ENCODE measurements at regions not wholly inside any gene's neighbourhood (a gene's known extent, or its start where the extent isn't known, plus 50 kb on each side); places are given as distances from the start of the nearest gene placed in this dataset.
A peak's percentile ranks its signal among the peaks of the same experiment; 100 is the strongest.
"Not testable (repeated sequence)": the region's sequence is repeated elsewhere in the genome, so short reads cannot be mapped to it uniquely, and the experiment has no call there.

DNA sequence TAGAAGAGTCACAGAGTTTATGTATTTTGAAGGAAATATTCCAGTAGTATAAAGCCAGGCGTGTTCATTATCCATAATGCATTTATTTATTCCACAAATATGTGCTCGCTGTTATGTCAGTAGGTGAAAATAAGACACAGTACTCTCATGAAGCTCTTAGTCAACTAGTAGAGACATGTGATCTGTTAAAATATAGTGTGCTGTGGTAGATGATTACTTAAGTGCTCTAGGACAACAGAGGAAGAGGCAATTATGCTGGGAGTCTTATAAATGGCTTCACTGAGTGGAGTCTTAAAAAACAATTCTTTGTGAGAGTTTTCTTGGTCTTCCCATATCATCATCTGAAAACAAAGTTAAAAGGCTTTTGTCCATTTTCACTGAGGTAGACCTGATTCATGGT is 457.3 kb downstream of the XIRP2 start:
- H3K4me1 ChIP-seq: no peaks in the 10 kb centered on the region
- DNase-seq: no peak
- no peak overlapping the region for H3K4me3 ChIP-seq
- no peak overlapping the region for H3K27ac ChIP-seq
- H3K36me3 ChIP-seq: no peaks in the 10 kb centered on the region
- H3K27me3 ChIP-seq: no peaks in the 10 kb centered on the region
- no peaks in the 10 kb centered on the region for H3K9me3 ChIP-seq (replicated peaks)

DNA sequence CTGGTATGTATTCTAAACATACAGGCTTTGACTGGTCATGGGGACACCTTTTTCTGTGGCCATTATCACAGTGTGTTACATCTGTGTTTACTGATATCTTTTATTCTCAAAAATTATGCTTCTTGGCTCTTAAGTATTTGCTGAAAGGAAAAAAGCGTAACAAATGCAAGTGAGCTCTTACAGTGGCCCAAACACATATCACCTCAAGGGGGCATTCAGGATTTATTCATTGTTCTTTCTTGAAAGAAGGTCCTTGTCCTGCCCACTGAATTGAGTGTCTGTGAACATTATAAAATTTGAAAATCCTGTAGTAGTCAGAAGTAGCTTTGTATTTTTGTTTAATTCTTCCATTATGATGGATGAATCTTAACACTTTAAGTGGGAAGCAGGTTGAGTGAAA is 454.5 kb downstream of the XIRP2 start:
- Histone ChIP-seq H3K4me3 (no peak overlapping the region), H3K9me3 (replicated peaks) (no peaks in the 10 kb centered on the region), H3K36me3 (no peaks in the 10 kb centered on the region), H3K27ac (no peak overlapping the region), H3K27me3 (no peaks in the 10 kb centered on the region), H3K4me1 (no peaks in the 10 kb centered on the region)
- peak in 1 of 2 experiments; percentile 39 for DNase-seq

DNA sequence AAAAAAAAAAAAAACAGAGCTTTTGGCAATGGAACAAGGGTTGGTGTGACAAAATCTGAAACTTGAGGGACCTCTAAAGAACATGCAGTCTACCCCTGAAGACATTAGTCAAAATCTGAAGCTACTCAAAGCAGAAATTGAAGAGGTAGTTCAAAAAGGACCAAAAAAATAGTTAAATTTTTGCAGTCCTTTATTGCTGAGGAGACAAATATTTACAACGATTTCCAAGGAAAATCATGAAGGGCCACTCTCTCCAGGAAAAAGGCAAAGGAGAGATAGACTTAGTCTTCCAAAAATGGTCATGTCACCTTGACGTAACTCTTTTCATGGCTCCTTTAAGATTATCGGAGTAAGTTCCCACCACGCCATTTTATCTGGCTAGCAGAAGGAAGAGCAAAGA is 452.0 kb downstream of the XIRP2 start:
- DNase-seq: no peak
- Histone ChIP-seq H3K36me3 (no peaks in the 10 kb centered on the region), H3K4me1 (no peaks in the 10 kb centered on the region), H3K27me3 (no peaks in the 10 kb centered on the region), H3K4me3 (no peak overlapping the region), H3K9me3 (replicated peaks) (no peaks in the 10 kb centered on the region), H3K27ac (no peak overlapping the region)

DNA sequence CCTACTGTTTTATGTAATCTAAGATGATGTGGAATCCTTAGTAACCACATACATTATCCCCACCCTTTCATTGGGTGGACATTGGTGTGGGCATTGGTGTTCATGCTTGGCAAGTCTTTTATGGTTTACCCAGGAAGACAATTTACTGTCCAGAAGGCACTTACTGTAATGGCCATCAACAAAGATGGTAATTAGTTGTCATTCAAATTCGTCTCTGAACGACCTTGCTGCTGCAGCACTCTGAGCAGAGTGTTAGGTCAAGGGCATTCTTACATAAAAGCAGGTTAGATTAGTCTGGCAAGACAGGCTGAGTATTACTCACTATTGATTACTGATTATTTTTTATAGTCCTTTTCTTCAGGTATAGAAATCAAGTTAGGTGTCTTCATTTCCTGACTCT is 447.9 kb downstream of the XIRP2 start:
- Histone ChIP-seq H3K27ac (no peak overlapping the region), H3K4me1 (peaks cover 4% of the 10 kb centered on the region; the same call in 1 of the 2 replicates), H3K36me3 (no peaks in the 10 kb centered on the region), H3K4me3 (no peak overlapping the region), H3K27me3 (no peaks in the 10 kb centered on the region), H3K9me3 (replicated peaks) (0 out of 2 replicates have a peak, but pooled peaks cover 2% of the 10 kb centered on the region)
- DNase-seq: no peak

DNA sequence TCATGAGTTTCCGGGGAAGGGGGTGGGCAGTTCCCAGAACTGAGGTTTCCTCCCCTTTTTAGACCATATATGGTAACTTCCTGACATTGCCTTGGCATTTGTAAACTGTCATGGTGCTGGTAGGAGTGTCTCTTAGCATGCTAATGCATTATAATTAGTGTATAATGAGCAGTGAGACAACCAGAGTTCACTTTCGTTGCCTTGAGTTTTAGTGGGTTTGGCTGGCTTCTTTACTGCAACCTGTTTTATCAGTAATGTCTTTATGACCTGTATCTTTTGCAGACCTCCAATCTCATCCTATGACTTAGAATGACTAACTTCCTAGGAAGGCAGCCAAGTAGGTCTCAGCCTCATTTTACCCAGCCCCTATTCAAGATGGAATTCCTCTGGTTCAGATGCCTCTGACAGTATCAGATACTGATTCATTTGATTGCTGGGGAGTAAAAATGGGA is 447.3 kb downstream of the XIRP2 start:
- H3K4me3 ChIP-seq: no peak overlapping the region
- H3K27ac ChIP-seq: no peak overlapping the region
- DNase-seq: no peak
- H3K9me3 ChIP-seq (replicated peaks): 0 out of 2 replicates have a peak, but pooled peaks cover 2% of the 10 kb centered on the region
- no peaks in the 10 kb centered on the region for H3K27me3 ChIP-seq
- H3K4me1 ChIP-seq: peaks cover 4% of the 10 kb centered on the region; the same call in 1 of the 2 replicates
- H3K36me3 ChIP-seq: no peaks in the 10 kb centered on the region

DNA sequence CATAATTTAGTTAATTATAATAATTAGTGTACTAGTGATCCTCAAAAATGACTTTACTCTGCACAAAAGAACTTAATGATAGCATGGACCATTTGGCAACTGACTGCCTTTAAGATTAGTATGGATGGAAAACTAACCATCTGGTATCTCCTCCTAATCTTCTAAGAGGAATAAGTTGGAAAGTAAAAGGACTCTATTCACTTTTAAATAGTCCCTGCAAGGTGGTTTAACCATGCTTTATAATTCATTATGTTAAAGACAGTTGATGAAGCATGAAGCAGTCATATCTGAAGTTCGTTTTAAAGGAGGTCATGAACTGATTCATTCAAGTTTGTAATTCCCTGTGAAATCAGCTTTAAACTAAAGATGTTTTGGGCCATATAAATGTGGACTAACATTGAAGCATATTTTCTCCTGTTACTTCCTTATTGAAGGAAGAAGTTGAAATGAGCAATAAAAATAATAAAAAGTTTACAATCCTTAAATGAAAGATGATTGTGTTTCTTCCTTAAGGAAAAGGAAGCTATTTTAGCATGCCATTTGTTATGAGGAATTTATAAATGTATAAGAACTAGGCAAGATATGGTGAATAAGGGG is 446.0 kb downstream of the XIRP2 start:
- no peak for DNase-seq
- Histone ChIP-seq H3K27ac (no peak overlapping the region), H3K4me1 (peaks cover 4% of the 10 kb centered on the region; the same call in 1 of the 2 replicates), H3K27me3 (no peaks in the 10 kb centered on the region), H3K9me3 (replicated peaks) (0 out of 2 replicates have a peak, but pooled peaks cover 2% of the 10 kb centered on the region), H3K4me3 (no peak overlapping the region), H3K36me3 (no peaks in the 10 kb centered on the region)

DNA sequence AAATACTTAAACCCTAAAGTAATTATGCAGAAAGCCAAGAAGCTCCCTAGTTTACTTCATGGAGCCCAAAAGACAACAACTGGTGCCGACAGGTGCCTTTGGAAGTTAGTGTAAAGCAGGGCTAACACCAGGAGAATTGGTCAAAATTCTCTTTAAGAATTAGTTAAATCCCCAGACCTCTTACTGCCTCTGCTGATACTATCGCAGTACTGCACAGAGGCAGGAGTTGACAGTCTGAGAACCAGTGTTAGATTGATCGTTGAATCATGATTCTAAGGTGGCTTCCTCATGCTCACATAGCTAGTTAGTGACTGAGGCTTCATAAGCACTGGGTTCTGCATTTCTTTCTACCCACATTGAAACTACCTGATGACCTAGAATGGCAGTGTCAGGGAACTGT is 445.0 kb downstream of the XIRP2 start:
- H3K27me3 ChIP-seq: no peaks in the 10 kb centered on the region
- H3K4me1 ChIP-seq: peaks cover 4% of the 10 kb centered on the region; the same call in 1 of the 2 replicates
- H3K27ac ChIP-seq: no peak overlapping the region
- H3K9me3 ChIP-seq (replicated peaks): 0 out of 2 replicates have a peak, but pooled peaks cover 2% of the 10 kb centered on the region
- peak in 1 of 2 experiments; percentile 3 for DNase-seq
- no peak overlapping the region for H3K4me3 ChIP-seq
- no peaks in the 10 kb centered on the region for H3K36me3 ChIP-seq

DNA sequence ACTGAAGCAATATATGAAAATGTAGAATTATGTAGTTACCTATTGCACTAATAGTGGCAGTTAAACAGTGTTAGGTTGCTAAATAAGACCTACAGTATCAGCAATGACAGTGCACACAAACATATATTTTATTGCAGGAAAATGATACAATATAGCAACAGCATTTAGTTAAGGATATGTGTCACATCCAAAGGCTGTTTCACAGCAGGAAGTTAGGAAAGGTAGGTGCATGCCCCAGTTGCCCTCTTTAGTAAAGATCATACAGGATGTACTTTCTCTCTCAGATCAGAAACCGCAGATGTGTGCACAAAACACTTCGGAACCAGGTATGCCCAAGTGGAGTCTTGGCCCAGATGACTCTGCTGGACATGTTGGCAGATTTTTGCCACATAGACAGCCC is 444.1 kb downstream of the XIRP2 start:
- no peak for DNase-seq
- Histone ChIP-seq H3K4me1 (peaks cover 4% of the 10 kb centered on the region; the same call in 1 of the 2 replicates), H3K9me3 (replicated peaks) (0 out of 2 replicates have a peak, but pooled peaks cover 2% of the 10 kb centered on the region), H3K27ac (no peak overlapping the region), H3K27me3 (no peaks in the 10 kb centered on the region), H3K36me3 (no peaks in the 10 kb centered on the region), H3K4me3 (no peak overlapping the region)

DNA sequence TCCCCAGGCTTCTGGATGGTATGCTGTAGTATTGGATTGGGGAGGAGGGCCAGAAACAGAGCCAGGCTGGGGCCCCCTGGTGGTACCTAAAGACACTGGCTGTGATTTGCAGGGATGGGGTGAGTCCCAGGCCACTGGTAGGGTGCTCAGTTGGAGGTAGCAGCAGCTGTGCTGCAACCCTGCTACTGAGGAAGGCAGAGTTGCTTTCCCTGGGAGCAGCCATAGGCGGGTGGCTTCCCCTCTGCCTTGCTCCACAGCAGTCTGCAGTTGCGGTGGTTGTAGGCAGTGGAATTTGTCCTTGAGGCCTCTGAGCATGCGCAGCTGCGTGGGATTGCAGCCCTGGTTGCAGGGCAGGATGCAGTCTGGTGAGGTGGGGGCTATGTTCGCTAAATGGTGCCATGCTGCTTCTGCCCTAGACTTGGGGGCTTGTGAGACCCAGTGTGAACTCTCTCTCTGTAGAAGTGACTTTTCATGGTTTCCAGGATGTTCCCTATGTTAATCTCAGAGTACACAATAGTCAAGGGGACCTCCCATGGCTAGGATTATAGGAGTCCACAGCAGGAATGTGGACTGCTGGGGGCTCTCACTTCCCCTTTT is 443.5 kb downstream of the XIRP2 start:
- Histone ChIP-seq H3K9me3 (replicated peaks) (0 out of 2 replicates have a peak, but pooled peaks cover 2% of the 10 kb centered on the region), H3K4me3 (no peak overlapping the region), H3K4me1 (peaks cover 4% of the 10 kb centered on the region; the same call in 1 of the 2 replicates), H3K27ac (no peak overlapping the region; the same call in 1 of the 2 replicates), H3K27me3 (no peaks in the 10 kb centered on the region), H3K36me3 (no peaks in the 10 kb centered on the region)
- peak; percentile 48 for DNase-seq

DNA sequence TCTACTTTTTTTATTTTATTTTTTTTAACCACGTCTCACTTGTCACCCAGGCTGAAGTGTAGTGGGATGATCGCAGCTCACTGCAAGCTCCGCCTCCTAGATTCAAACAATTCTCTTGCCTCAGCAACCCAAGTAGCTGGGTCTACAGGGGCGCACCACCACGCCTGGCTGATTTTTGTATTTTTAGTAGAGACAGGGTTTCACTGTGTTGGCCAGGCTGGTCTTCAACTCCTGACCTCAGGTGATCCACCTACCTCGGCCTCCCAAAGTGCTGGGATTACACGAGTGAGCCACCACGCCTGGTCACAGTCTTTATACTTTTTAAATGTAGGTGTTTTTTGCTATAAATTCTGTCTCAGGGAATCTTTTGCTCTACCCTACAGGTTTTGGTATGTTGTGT is 440.5 kb downstream of the XIRP2 start:
- not testable (repeated sequence) for H3K27ac ChIP-seq; H3K4me1 ChIP-seq; H3K27me3 ChIP-seq; H3K4me3 ChIP-seq; H3K9me3 ChIP-seq (replicated peaks); H3K36me3 ChIP-seq; DNase-seq

DNA sequence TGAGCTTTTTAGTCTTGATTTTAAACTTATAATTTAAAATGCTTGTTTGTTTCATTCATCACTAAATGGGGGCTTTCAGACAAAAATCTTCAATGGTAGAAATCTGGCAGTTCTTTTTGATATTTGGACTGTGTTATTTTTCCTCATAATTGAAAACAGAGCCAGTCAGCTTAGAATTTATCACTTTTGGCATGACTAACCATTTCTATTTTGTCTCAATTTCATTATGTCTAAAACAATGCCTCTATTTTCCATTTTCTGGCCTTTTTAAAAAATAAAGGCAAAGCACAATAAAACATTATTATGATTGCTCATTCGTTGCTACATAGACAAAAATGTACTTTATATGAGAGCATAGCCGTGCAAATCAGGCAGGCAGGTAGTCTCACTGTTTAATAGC is 434.5 kb downstream of the XIRP2 start:
- Histone ChIP-seq H3K9me3 (replicated peaks) (no peaks in the 10 kb centered on the region; the same call in none of the 2 replicates), H3K27me3 (no peaks in the 10 kb centered on the region), H3K4me3 (no peak overlapping the region), H3K36me3 (no peaks in the 10 kb centered on the region), H3K4me1 (no peaks in the 10 kb centered on the region), H3K27ac (no peak overlapping the region)
- no peak for DNase-seq

DNA sequence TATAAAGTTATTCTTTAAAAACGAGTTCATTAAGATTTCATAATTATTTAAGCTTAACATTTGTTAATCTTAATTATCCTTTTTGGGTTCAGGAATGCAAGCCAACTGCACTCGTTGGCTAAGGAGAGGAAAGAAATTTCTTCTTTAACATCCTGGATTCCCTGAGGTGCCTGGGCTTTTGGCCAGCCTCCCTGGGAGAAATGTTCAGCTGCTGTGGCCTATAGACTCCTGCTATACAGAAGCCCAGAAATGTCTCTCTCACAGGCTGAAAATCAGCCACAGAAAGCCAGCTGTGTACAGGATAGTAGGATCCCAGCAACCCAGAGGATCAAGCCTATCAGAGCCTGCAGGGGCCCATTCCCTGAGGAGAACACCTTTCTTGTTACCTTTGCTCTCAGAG is 430.3 kb downstream of the XIRP2 start:
- H3K4me1 ChIP-seq: no peaks in the 10 kb centered on the region
- no peaks in the 10 kb centered on the region for H3K36me3 ChIP-seq
- H3K4me3 ChIP-seq: no peak overlapping the region
- H3K9me3 ChIP-seq (replicated peaks): no peaks in the 10 kb centered on the region; the same call in none of the 2 replicates
- H3K27me3 ChIP-seq: no peaks in the 10 kb centered on the region
- H3K27ac ChIP-seq: no peak overlapping the region
- no peak for DNase-seq

DNA sequence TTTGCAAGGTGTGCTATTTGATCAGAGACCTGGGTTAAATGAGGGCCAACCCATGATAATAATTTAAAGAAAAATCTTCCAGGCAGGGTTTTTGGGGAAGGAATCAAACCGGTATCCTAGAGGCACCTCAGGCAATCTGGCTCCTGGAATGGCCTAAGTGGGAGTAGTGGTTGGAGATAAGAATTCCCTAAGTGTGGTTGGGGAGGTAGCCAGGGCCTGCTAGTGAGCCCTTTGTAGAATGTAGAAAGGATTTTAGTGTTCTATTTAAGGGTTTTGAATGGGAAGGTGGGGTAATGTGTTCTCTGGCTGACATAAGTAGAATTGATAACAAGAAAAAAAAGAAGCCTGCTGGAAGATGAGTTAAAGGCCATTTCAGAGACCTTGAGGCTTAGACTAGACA is 422.2 kb downstream of the XIRP2 start:
- Histone ChIP-seq H3K4me1 (no peaks in the 10 kb centered on the region), H3K9me3 (replicated peaks) (no peaks in the 10 kb centered on the region), H3K27me3 (no peaks in the 10 kb centered on the region), H3K4me3 (no peak overlapping the region), H3K27ac (no peak overlapping the region), H3K36me3 (no peaks in the 10 kb centered on the region)
- DNase-seq: no peak

Data from SJCRH30 (cell line).